ENCODE measurements at regions not wholly inside any gene's neighbourhood (a gene's known extent, or its start where the extent isn't known, plus 50 kb on each side); places are given as distances from the start of the nearest gene placed in this dataset.

- TF ChIP-seq CTCF (IDR thresholded peaks at IDR 0.05) (no peak), SIN3A (IDR thresholded peaks at IDR 0.05; ENCODE audit: borderline replicate concordance, insufficient read depth, low read depth, low read length) (no peak), REST (IDR thresholded peaks at IDR 0.05; ENCODE audit: insufficient read depth in 1 of 2, low read depth in 2 of 2, low read length in 1 of 2) (no peak), POLR2AphosphoS5 (IDR thresholded peaks at IDR 0.05; ENCODE audit: low read depth, low read length) (no peak), TCF7L2 (IDR thresholded peaks at IDR 0.05; ENCODE audit: low read depth, low read length) (no peak)
Measured at GRCh38 chr22:44608597-44609399, 93.2 kb upstream of the PRR5 start.
